Renal cortex interstitium (tissue), 11 donors: ENCODE measurements at regions not wholly inside any gene's neighbourhood (a gene's known extent, or its start where the extent isn't known, plus 50 kb on each side); places are given as distances from the start of the nearest gene placed in this dataset.
A peak's percentile ranks its signal among the peaks of the same experiment; 100 is the strongest.
"Not testable (repeated sequence)": the region's sequence is repeated elsewhere in the genome, so short reads cannot be mapped to it uniquely, and the experiment has no call there.

Source experiments
- DNase-seq, 11 donors: peaks; one replicate each; pipeline ENCODE4 v3.0.0-alpha.2; 2013; ENCODE audit warnings: low read depth in 9 of 11, low spot score in 4 of 11; ENCODE audit errors: extremely low read depth in 1 of 11

DNA sequence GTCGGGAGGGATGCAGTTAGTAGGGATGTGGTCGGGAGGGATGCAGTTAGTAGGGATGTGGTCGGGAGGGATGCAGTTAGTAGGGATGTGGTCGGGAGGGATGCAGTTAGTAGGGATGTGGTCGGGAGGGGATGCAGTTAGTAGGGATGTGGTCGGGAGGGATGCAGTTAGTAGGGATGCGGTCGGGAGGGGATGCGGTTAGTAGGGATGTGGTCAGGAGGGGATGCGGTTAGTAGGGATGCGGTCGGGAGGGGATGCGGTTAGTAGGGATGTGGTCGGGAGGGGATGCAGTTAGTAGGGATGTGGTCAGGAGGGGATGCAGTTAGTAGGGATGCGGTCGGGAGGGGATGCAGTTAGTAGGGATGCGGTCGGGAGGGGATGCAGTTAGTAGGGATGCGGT lies 96.2 kb downstream of the BDH1 start:
- DNase-seq: not testable (repeated sequence)

DNA sequence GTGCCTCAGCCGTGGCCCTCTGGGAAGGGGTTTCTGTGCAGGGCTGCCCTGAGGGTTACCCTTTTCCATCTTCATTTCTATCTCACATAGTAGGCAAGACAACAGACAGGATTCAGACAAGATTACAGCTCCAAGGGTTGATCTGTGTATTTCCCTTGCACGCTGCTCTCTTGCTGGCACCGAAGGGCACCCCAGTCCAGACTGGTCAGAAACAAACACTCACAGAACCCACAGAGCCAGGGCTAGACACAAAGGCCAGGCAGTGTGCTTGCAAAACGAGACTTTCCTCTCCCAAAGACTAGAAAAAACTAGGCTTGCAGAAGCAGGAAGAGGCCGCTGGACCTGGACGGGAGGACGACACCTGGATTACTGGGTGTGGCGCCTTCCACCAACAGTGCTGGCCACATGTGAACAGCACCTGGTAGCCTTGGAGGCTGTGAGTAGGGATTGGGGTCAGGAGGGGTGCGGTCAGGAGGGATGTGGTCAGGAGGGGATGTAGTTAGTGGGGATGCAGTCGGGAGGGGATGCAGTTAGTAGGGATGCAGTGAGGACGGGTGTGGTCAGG lies 96.8 kb downstream of the BDH1 start:
- DNase-seq: no peak

DNA sequence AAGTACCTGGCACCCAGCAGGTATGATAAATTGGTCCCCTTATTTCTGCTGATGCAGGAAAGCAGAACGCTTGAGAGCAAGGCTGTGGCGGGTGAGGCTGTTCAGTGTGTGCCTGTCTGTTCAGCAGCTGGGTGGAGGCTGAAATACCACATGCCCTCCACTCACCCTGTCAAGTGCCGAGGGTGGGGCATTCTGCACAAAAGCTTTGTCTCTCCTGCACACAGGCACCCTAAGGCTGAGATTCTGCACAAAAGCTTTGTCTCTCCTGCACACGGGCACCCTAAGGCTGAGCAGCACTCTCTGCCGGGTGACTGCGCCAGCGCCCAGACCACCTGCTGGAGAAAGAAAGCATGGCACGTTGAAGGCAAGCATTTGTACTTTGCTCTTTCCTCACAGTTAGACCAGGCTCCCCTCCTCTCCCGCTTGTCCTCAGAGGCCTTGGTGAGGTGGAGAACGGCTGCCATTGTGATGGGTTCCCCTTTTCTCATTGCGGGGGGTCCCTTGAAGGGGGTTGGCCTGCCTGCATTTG lies 97.5 kb downstream of the BDH1 start:
- no peak for DNase-seq

DNA sequence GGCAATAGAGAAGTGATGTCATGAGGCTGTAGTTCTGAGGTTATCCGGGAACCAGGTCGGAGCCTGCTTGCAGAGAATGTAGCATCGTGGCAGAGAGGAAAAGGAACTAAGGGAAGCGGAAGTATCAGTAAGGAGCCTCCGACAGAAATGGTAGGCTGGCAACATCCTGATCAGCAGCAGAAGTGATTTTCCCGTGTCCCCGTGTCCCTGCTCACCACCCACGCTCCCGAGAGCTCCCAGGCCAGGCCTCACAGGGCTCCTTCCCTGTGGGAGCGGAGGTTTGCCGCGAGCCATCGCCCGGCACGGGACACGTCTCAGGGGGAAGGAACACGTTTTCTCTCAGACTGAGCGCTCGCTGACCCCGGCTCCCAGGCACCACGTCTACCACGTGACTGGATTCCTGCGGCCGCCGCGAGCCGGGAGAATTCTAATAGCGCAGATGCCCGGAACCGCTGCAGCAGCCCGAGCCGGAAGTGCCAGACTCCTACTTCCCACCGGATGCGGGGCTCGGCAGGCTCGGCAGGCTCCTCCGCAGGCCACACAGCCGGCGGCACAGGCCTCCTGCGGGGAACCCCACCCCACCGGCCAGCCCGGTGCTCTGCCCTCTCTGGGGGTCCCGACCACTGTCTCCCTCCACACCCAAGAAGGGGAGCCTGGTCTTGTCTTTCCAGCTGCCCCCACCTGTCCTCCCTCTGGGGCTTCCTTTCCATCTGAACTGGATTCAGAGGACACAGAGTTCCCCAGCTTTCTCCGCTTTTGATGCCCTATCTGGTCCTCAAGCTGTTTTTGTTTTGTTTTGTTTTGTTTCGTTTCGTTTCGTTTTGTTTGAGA lies 99.3 kb downstream of the BDH1 start:
- peak; percentile 52 to 85 (median 72) for DNase-seq

DNA sequence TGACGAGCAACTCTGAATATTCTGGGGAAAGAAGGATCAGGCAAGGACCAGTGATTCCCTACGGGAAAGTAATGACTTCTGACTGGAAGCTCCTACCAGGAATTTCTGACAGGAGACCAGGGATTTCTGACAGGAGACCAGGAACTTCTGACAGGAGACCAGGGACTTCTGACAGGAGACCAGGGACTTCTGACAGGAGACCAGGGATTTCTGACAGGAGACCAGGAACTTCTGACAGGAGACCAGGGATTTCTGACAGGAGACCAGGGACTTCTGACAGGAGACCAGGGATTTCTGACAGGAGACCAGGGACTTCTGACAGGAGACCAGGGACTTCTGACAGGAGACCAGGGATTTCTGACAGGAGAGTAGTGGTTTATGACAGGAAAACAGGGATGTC lies 100.9 kb downstream of the BDH1 start:
- not testable (repeated sequence) for DNase-seq

DNA sequence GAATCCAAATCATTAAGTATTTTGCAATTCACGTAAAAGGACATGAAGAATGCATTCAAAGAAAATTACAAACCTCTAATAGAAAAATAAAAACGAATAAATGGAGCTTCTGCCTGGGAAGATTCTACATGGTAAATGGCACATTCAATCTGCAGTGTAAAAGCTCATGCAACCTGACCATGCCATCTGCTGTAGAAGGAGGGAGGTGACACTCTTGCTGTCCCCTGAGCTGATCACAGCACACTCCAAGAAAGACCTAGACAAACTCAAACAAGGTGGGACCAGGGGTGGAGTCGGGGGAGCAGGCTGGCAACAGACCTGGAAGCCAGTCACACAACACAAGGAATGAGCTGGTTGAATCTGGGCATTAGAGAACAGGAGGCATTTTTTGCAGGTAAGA lies 101.8 kb downstream of the BDH1 start:
- no peak for DNase-seq

DNA sequence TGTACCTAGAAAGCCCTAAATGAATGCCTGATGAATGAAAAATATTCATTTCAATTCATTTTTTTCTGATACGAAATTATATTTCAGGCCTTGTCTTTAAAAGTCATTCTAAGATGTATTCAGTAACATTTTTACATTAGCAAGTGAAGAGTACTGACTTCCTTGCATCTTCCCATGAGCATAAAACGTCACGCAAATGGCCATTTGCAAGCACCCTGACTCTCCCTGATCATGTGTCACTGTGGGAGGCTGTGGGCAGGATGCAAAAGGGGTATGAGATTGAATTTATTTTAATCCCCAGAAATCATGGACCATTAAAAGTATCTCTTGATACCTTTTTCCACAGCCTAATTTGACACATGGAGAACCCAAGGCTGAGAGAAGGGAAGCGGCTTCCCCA lies 105.0 kb downstream of the BDH1 start:
- DNase-seq: no peak

DNA sequence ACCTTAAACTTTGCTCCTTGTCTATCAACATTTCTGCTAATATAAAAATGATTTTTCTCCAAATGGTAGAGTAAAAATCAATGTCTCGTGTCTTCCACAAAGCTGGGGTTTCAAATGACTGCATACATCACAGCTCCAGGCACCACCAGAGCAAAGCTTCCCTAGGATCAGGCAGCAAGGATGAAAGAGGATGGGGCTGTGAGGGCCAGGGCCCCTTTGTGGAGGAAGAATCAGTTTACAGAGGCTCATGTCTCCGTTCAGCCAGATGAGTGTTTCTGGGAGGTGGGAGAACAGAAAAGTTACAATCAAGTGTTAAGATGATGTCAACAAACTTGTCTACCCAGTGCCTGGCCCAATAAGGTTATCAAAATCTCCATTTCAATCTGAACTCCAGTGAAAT lies 105.5 kb downstream of the BDH1 start:
- DNase-seq: no peak

DNA sequence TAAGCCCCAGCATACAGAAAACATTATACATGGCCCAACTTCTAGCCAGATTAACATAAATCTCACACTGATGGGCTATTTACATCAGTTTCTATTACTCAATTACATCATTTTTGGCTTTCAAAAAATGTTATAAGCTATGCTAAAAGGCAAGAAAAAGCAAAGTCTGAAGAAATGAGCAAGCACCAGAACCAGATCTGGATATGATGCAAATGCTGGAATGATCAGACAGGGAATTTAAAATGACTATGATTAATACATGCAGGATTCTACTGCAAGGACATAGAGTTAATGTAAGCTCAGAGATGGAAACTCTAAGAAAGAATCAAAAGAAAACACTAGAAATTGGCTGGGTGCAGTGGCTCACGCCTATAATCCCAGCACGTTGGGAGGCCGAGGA lies 106.6 kb downstream of the BDH1 start:
- DNase-seq: not testable (repeated sequence)

DNA sequence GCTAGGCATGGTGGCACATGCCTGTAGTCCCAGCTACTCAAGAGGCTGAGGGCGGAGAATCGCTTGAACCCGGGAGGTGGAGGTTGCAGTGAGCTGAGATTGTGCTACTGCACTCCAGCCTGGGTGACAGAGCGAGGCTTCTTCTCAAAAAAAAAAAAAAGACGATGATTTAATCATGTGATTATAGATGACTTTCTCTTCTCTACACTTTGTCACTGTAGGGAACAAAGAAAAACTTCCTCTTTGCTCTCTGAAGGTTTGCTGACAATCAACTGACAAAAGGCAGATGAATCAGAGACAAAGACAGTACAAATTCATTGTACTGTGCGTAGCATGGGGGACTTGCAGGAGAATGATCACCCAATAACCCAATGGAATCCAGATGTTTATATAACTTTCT lies 108.0 kb downstream of the BDH1 start:
- DNase-seq: not testable (repeated sequence)

DNA sequence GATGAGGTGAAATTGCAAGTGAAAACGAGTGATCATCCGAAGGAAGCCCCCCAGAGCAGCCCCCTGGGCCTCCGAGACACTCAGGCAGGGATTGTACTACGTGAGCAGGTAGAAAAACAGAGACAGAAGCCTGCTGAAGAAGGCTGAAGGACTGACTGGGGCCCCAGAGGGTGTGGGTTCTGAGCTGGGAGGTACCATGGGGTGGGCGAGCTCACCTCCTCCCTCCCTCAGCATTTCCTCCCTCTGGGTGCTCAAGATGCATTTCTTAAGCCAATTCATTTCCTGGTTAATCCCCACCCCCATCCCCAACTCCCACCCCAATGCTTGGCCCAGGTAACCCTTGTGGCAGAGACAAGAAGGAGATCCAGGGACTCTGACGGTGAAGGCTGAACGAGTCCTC lies 108.7 kb downstream of the BDH1 start:
- DNase-seq: no peak

DNA sequence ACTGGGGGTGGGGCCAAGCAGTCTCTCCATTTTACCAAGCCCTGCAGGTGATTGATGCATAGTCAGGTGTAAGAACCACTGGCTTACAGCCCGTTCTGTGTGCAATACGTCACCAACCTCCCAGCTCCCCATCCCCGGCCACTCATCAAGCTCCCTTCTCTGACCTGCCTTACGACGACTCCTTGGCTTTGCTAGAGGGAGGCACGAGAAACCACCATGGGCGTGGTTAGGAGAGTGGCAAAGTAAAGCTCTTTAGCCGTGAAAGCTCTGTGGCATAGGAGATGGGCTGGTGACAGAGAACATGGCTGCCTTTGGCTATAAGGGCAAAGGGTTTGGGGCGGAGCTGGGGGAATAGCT lies 109.1 kb downstream of the BDH1 start:
- no peak for DNase-seq

DNA sequence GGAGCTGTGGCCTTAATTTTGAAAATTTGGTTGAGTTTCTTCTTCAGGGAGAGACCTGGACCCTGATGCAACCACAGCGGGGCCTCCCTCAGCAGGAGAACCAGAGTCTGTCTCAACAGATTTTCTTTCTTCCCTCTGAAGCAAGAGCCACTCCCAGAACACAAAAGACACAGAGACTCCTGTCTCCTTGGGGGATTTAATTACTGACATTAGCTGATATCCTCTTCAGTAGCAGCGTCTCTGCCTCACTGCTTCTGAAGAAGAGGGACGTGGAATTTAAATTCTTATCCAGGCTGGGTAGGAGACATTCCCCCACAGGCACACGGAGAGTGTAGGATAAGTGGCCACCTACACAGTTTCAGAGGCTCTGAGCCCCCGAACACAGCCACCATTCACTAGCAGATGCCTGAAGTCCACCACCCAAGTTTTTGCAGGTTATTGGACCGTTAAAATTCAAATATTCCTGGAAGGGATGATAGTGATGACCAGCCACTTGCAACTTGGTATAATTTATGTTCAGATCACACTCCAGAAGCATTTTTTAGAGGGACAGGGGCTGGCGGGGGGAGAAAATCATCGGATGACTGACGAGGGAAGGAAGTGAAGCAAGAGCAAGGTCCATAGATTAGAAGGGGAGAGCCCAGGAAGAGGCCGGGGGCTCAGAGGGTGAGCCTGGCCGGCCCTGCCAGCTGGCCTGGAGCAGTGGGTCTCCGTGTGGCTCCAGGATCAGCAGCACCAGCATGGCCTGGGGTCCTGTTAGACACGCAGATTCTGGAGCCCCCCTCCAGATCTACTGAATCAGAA lies 109.7 kb downstream of the BDH1 start:
- DNase-seq: no peak

DNA sequence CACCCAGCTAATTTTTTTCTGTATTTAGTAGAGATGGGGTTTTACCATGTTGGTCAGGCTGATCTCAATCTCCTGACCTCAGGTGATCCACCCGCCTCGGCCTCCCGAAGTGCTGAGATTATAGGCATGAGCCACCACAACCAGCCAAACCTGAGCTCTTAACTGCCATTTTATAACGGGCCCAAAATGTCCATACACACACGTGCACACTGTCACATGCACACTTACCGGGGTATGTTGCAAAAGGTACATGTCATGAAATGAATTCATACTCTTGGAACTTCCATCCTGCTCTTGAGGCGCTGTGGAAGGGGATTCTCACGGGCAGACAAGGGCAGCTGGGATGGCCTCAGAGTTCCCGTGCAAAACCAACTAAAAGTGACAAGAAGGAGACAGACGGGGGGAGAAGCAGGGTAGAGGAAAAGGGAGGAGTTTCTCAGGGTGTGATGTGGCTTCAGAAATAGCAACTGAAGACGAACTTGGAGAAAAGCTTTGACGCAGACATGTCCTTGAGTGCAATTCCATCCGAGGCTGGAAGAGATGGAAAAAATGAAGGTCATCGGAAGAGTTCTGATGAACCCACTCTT lies 110.9 kb downstream of the BDH1 start:
- no peak for DNase-seq

DNA sequence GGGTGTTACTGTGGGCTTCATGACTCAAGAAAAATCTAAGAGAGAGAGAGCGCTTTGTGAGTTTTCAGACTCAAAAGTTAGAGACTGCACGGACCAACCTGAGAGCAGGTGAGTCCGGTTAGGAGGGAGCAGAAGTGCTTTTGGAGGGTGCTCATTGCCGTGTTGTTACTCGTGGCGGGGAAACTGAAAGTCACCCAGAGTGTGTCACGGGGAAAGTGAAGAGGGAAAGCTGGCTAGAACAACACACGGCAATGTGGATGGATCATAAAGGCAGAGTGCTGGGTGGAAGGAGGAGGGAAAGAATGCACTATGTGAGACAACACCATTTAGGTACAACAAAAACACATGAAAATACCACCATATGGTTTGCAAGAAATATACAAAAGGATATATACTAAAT lies 112.3 kb downstream of the BDH1 start:
- no peak for DNase-seq

DNA sequence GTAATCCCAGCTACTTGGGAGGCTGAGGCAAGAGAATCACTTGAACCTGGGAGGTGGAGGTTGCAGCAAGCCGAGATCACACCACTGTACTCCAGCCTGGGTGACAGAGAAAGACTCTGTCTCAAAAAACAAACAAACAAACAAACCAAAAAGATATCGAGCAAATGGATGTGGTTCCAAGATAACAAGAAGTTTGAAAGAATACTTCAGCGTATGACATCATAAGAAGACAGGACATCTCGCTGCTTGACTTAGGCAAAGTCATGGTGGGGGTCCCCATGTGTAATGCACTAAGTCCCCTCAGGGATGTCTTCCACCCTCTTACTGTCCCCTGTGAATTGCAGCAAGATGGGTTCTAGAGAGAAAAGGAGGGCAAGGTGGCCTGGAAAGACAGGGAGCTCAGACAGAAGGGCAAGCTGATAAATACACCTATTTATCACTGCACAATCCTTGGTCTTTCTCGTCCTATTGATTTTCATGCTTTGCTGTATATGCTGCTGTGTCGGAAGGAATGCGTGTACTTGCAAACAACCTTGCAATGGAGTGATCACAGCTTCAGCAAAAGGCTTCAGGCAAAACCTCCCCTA lies 115.0 kb downstream of the BDH1 start:
- DNase-seq: no peak

DNA sequence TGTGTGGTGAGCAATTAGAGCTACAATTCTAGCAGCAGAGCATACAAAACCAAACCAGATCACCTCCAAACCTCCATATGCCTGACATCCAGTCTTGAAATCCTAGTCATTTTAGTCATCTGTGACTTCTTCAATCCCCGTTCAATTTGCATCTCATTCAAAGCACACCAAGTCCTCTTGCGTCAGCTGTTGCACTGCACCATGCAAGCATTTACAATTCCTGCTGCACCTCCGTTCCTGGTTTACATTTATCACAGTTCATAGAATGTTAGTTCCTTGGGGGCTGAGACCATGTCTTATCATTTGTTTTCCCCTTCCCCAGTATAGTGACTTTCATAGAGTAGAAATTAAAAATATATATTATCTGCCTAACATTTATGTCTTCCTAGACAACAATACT lies 116.9 kb downstream of the BDH1 start:
- DNase-seq: no peak

DNA sequence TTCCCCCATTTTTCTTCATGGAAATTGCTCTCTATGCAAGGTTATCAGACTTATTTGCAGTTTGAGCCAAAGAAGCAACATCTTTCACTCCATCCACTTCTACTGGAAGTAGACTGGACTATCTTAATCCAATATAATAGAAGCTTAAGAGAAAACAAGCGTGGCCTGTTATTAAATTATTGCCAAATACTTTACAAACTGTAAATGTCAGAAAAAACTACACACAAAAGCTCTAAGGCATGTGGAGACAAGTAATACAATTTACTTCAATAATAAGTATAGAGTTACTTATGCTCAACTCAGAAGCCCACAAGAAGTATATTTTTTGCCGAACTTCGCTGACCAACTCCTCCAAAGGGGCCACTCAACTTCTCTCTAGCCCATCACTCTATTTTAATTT lies 120.3 kb downstream of the BDH1 start:
- no peak for DNase-seq

DNA sequence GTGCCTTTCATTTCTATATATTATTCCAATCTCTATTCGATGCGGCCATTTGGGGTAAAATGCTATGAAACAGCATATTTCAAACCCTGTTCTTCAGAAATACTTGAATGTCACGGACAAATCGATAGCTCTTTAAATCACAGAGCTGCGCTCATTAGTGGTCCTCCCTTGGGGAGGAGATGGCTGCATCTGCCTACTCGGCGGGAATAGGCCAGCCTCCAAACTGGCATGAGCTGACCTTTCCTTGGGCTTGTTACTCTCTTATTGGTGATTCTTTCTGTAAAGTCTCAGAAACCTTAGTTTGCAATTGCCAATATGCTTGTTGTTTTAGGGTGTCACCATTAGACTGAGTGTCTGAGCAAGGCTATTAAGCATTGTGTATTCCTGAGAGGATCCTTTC lies 120.9 kb downstream of the BDH1 start:
- DNase-seq: no peak
